Peyer's patch (tissue), 4 donors: ENCODE measurements at regions not wholly inside any gene's neighbourhood (a gene's known extent, or its start where the extent isn't known, plus 50 kb on each side); places are given as distances from the start of the nearest gene placed in this dataset.
A peak's percentile ranks its signal among the peaks of the same experiment; 100 is the strongest.

Experiments used
- DNase-seq, 3 donors: peaks; one replicate each; pipeline ENCODE4 v3.0.0-alpha.2; 2017 to 2019
- H3K27ac ChIP-seq, 4 donors: fragments of 200-600 bp; sonication (generic); one replicate each; pipeline ENCODE4 v1.5.1; 2016 to 2019
- H3K27me3 ChIP-seq, 2 donors: fragments of 200-600 bp; sonication (generic); one replicate each; pipeline ENCODE4 v1.5.1; 2019
- H3K36me3 ChIP-seq, 3 donors: fragments of 200-600 bp; sonication (generic); one replicate each; pipeline ENCODE4 v1.5.1; 2016 to 2019
- H3K4me1 ChIP-seq, 4 donors: fragments of 200-600 bp; sonication (generic); one replicate each; pipeline ENCODE4 v1.5.1; 2016 to 2019
- H3K4me3 ChIP-seq, 4 donors: fragments of 200-600 bp; sonication (generic); 1 replicate in 3 of 4; 2 replicates in 1 of 4; pipeline ENCODE4 v1.5.1; 2016 to 2019; ENCODE audit warnings: mild to moderate bottlenecking in 1 of 4
- H3K9me3 ChIP-seq, 4 donors: fragments of 200-600 bp; sonication (generic); one replicate each; pipeline ENCODE4 v1.5.1; 2016 to 2019; ENCODE audit warnings: mild to moderate bottlenecking in 1 of 4
- POLR2A ChIP-seq, 2 donors: fragments of 450-650 bp; IDR thresholded peaks; one replicate each; pipeline ENCODE4 v1.5.1; 2017; ENCODE audit warnings: antibody characterized with exemption in 2 of 2, mild to moderate bottlenecking in 2 of 2, moderate library complexity in 2 of 2
- TF ChIP-seq, protein P1 (sequence below), 6 experiments: fragments of 450-650 bp in 4 of 6; fragments of 200-600 bp in 2 of 6; sonication (generic) in 1 of 6; IDR thresholded peaks; one replicate each; pipeline ENCODE4 v1.5.1; 2017 to 2019; ENCODE audit warnings: antibody characterized with exemption in 6 of 6, mild to moderate bottlenecking in 3 of 6, moderate library complexity in 1 of 6

DNA sequence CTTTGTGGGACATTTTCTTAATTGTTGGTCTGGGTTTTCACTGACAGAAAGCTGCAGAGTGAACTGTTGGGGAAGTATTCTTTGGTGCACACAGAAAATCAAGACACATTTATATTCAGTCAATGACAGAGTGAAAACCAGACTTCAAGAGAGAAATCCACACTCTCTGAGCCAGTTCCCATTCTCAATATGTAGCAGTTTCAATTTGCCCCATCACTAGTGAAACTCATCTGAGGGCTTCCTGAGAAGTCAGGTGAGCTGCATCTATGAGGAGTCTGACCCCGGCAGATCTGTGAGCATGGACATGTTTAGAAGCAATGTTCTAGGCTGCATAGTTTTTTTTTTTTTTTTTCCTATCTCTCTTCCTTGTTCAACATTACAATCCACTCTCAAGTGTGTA is 163.7 kb upstream of the AHR start:
- Histone ChIP-seq H3K9me3 (no peaks in the 10 kb centered on the region), H3K36me3 (no peaks in the 10 kb centered on the region), H3K4me3 (no peak overlapping the region), H3K27me3 (no peaks in the 10 kb centered on the region), H3K27ac (no peak overlapping the region), H3K4me1 (no peaks in the 10 kb centered on the region)
- TF ChIP-seq POLR2A (IDR thresholded peaks at IDR 0.05) = no peak
- TF ChIP-seq, protein P1, sequence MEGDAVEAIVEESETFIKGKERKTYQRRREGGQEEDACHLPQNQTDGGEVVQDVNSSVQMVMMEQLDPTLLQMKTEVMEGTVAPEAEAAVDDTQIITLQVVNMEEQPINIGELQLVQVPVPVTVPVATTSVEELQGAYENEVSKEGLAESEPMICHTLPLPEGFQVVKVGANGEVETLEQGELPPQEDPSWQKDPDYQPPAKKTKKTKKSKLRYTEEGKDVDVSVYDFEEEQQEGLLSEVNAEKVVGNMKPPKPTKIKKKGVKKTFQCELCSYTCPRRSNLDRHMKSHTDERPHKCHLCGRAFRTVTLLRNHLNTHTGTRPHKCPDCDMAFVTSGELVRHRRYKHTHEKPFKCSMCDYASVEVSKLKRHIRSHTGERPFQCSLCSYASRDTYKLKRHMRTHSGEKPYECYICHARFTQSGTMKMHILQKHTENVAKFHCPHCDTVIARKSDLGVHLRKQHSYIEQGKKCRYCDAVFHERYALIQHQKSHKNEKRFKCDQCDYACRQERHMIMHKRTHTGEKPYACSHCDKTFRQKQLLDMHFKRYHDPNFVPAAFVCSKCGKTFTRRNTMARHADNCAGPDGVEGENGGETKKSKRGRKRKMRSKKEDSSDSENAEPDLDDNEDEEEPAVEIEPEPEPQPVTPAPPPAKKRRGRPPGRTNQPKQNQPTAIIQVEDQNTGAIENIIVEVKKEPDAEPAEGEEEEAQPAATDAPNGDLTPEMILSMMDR (IDR thresholded peaks at IDR 0.05) = no peak
- DNase-seq = no peak

DNA sequence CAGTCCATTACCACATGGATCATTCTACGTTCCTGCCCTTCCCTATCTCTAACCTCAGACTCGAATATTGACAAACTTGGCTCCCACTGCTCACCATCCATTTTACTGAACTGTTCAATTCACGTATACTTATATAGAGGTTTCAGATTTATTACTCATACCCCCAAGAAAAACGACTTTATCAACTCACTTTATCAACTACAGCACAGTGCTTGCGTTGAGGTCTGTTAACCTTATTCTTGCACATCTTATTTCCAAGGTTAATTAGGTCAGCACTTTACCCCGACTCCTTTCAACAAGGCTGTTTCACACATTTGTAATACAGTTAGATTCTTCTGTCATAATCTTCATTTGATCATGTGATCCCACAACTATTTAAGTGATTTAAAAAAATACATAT is 162.3 kb upstream of the AHR start:
- Histone ChIP-seq H3K27me3 (no peaks in the 10 kb centered on the region), H3K9me3 (no peaks in the 10 kb centered on the region), H3K36me3 (no peaks in the 10 kb centered on the region), H3K4me3 (no peak overlapping the region), H3K4me1 (no peaks in the 10 kb centered on the region), H3K27ac (no peak overlapping the region)
- DNase-seq = no peak
- TF ChIP-seq POLR2A (IDR thresholded peaks at IDR 0.05) = no peak
- TF ChIP-seq, protein P1 (IDR thresholded peaks at IDR 0.05) = no peak

GRCh38 chr7:17139081-17139480 is 159.4 kb upstream of the AHR start:
- H3K27me3 ChIP-seq = no peaks in the 10 kb centered on the region
- peaks cover 0 to 10% (median 3%) of the 10 kb centered on the region in 4 donors for H3K4me1 ChIP-seq
- no peak for DNase-seq
- TF ChIP-seq, protein P1 (IDR thresholded peaks at IDR 0.05) = no peak
- no peak for TF ChIP-seq POLR2A (IDR thresholded peaks at IDR 0.05)
- peak overlapping the region in 3 of 4 donors; percentile 10 to 38 (median 25) for H3K27ac ChIP-seq
- H3K36me3 ChIP-seq = no peaks in the 10 kb centered on the region
- no peak overlapping the region for H3K4me3 ChIP-seq
- no peaks in the 10 kb centered on the region for H3K9me3 ChIP-seq

DNA sequence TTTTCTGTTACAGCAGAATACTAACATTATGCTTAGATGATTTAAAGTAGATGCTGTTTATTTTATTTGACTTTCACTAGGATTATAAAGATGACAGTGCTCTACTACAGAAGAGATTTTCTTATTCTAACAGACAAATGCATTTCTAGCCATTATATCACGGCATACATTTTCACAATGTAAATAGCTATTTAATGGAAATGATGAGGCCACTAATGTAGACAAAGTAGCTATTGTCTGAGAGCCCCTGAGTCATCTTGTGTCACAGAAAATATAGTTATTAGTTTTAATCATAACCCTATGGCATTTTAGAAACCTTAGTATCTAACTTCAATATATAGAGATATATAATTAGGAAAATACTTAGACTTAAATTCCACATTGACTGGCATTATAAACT is 158.0 kb upstream of the AHR start:
- TF ChIP-seq POLR2A (IDR thresholded peaks at IDR 0.05) = no peak
- TF ChIP-seq, protein P1 (IDR thresholded peaks at IDR 0.05) = no peak
- no peak overlapping the region for H3K4me3 ChIP-seq
- peaks cover 0 to 10% (median 3%) of the 10 kb centered on the region in 4 donors for H3K4me1 ChIP-seq
- H3K36me3 ChIP-seq = no peaks in the 10 kb centered on the region
- no peak for DNase-seq
- H3K27ac ChIP-seq = peak overlapping the region in 1 of 4 donors; percentile 38
- H3K9me3 ChIP-seq = no peaks in the 10 kb centered on the region
- H3K27me3 ChIP-seq = no peaks in the 10 kb centered on the region

- Histone ChIP-seq H3K27me3 (no peaks in the 10 kb centered on the region), H3K36me3 (no peaks in the 10 kb centered on the region), H3K27ac (peak overlapping the region in 2 of 4 donors; percentile 10 to 43), H3K9me3 (no peaks in the 10 kb centered on the region), H3K4me1 (peaks cover 0 to 10% (median 3%) of the 10 kb centered on the region in 4 donors), H3K4me3 (peak overlapping the region in 1 of 4 donors; percentile 0)
- no peak for DNase-seq
- TF ChIP-seq, protein P1 (IDR thresholded peaks at IDR 0.05) = no peak
These were observed 155.5 kb upstream of the AHR start for GRCh38 chr7:17142831-17143541.
